Natural killer cell (primary cell): ENCODE measurements at regions not wholly inside any gene's neighbourhood (a gene's known extent, or its start where the extent isn't known, plus 50 kb on each side); places are given as distances from the start of the nearest gene placed in this dataset.

Experiments
- ATAC-seq, 3 donors: fragments of 150-1000 bp in 2 of 3; fragments of 200-7000 bp in 1 of 3; cut with Tn5 transposase; 1 replicate in 1 of 3; 2 replicates in 2 of 3; pipeline ENCODE4 v1.10.0; 2021; ENCODE audit warnings: mild to moderate bottlenecking in 2 of 3, moderate library complexity in 2 of 3
- DNase-seq, 2 donors: peaks; one replicate each; pipeline versions ENCODE4 v3.0.0 to v3.0.0-alpha.2; 2013 to 2021; ENCODE audit warnings: mixed read lengths in 1 of 2
- H3K27ac ChIP-seq: one replicate; pipeline ENCODE4 v1.5.1; 2013; ENCODE audit warnings: mild to moderate bottlenecking, low read length
- H3K27me3 ChIP-seq: one replicate; pipeline ENCODE4 v1.6.1; 2013; ENCODE audit warnings: low read length; ENCODE audit not compliant: control insufficient read depth, insufficient read depth
- H3K36me3 ChIP-seq: one replicate; pipeline ENCODE4 v1.6.1; 2013; ENCODE audit warnings: low read length; ENCODE audit not compliant: control insufficient read depth, insufficient read depth
- H3K4me1 ChIP-seq: one replicate; pipeline ENCODE4 v1.6.1; 2013; ENCODE audit warnings: low read length; ENCODE audit not compliant: control insufficient read depth, insufficient read depth
- H3K4me3 ChIP-seq: one replicate; pipeline ENCODE4 v1.5.1; 2013; ENCODE audit warnings: low read length
- H3K9me3 ChIP-seq: one replicate; pipeline ENCODE4 v1.6.1; 2013; ENCODE audit warnings: low read length; ENCODE audit not compliant: control insufficient read depth, insufficient read depth
- H3K27ac Mint-ChIP-seq, 2 donors: one replicate each; pipeline ENCODE4 v1.8.0; 2022; ENCODE audit warnings: mild to moderate bottlenecking in 2 of 2, mixed read lengths in 2 of 2, moderate library complexity in 1 of 2
- H3K27me3 Mint-ChIP-seq, 2 donors: one replicate each; pipeline ENCODE4 v1.8.0; 2022; ENCODE audit warnings: low read depth in 2 of 2, mixed read lengths in 2 of 2
- H3K36me3 Mint-ChIP-seq: one replicate; pipeline ENCODE4 v1.8.0; 2022; ENCODE audit warnings: mixed read lengths
- H3K4me1 Mint-ChIP-seq, 2 donors: one replicate each; pipeline ENCODE4 v1.8.0; 2022; ENCODE audit warnings: mixed read lengths in 2 of 2
- H3K4me3 Mint-ChIP-seq: one replicate; pipeline ENCODE4 v1.8.0; 2022; ENCODE audit warnings: mild to moderate bottlenecking, moderate library complexity, mixed read lengths
- H3K9me3 Mint-ChIP-seq, 2 donors: one replicate each; pipeline ENCODE4 v1.8.0; 2022; ENCODE audit warnings: mixed read lengths in 2 of 2
- WGBS: methylation state at CpG from one replicate; pipeline ENCODE4 v1.1.7; 2013; ENCODE audit warnings: missing lambda C conversion rate; ENCODE audit not compliant: insufficient coverage; 5-methylcytosine and 5-hydroxymethylcytosine counted together
- intact Hi-C: fragments of 100-400 bp; cut with micrococcal nuclease; formaldehyde crosslinking; loops from one replicate; pipeline ENCODE4 v1.14.2; 2022
- TF ChIP-seq, protein P1 (sequence below): fragments of 200-600 bp; IDR thresholded peaks from one replicate; pipeline ENCODE4 v1.8.0; 2022; ENCODE audit warnings: antibody characterized with exemption

DNA sequence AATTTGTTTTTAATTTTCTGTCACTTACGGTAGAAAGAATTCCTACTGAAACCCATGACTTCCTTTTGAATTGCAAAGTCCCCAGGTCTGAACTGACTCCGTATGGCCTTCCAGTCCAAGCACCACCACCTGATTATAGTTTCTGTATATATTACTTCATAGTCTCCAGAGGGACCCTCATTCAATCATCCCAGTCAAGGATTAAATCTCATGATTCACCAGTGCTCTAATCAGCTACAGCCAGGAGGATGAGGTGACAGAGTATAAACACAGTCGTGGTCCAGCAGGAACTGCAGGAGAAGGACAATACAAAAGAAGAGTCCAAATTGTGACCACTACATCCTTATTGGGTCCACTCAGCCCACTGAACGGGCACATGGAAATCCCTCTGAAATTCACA lies 418.9 kb upstream of the C16orf82 start:
- peaks cover 19 to 22% of the 10 kb centered on the region in 2 donors for H3K27me3 Mint-ChIP-seq
- Histone ChIP-seq H3K27ac (no peak overlapping the region), H3K9me3 (peaks cover 2% of the 10 kb centered on the region), H3K27me3 (peaks cover 2% of the 10 kb centered on the region), H3K36me3 (no peaks in the 10 kb centered on the region), H3K4me1 (peaks cover 8% of the 10 kb centered on the region), H3K4me3 (no peak overlapping the region)
- WGBS, result 64% methylated on average over 4 of the region's 4 CpGs
- no peaks in the 10 kb centered on the region for H3K9me3 Mint-ChIP-seq
- intact Hi-C loops, result loop anchor here (5.0 to 10.0 kb wide), 2 partner anchors 51 to 813 kb away; no protein-coding TSS in a partner anchor
- TF ChIP-seq, protein P1, sequence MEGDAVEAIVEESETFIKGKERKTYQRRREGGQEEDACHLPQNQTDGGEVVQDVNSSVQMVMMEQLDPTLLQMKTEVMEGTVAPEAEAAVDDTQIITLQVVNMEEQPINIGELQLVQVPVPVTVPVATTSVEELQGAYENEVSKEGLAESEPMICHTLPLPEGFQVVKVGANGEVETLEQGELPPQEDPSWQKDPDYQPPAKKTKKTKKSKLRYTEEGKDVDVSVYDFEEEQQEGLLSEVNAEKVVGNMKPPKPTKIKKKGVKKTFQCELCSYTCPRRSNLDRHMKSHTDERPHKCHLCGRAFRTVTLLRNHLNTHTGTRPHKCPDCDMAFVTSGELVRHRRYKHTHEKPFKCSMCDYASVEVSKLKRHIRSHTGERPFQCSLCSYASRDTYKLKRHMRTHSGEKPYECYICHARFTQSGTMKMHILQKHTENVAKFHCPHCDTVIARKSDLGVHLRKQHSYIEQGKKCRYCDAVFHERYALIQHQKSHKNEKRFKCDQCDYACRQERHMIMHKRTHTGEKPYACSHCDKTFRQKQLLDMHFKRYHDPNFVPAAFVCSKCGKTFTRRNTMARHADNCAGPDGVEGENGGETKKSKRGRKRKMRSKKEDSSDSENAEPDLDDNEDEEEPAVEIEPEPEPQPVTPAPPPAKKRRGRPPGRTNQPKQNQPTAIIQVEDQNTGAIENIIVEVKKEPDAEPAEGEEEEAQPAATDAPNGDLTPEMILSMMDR, result no peak
- H3K27ac Mint-ChIP-seq, result no peak overlapping the region
- ATAC-seq (no peak), DNase-seq (no peak)
- H3K4me3 Mint-ChIP-seq, result no peak overlapping the region
- H3K36me3 Mint-ChIP-seq, result no peaks in the 10 kb centered on the region
- peaks cover 6 to 10% of the 10 kb centered on the region in 2 donors for H3K4me1 Mint-ChIP-seq

DNA sequence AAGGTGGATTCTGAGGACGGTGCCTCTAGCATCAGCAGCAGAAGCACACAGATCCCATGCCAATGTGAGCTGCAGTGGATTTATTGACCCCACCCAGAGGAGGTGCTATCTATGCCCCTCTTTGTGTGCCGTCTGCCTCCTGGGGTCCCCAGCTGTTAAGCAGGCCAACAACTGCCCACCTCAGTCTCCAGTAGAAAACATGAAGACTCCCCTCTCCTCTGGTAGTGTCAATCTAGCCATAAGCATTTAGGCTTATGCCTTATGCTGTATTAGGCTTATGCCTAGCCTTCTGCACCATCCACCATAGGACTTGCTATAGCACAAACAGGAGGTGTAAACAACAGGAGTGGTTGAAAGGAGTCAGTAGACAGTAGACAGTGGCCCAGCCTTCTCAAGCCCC lies 417.9 kb upstream of the C16orf82 start:
- 50% methylated on average over 2 of the region's 2 CpGs for WGBS
- Mint-ChIP-seq H3K4me3 (no peak overlapping the region), H3K4me1 (peaks cover 6 to 10% of the 10 kb centered on the region in 2 donors), H3K9me3 (no peaks in the 10 kb centered on the region), H3K27ac (no peak overlapping the region), H3K36me3 (no peaks in the 10 kb centered on the region), H3K27me3 (peaks cover 14 to 19% of the 10 kb centered on the region in 2 donors)
- DNase-seq (no peak), ATAC-seq (no peak)
- Histone ChIP-seq H3K9me3 (peaks cover 2% of the 10 kb centered on the region), H3K27me3 (peaks cover 2% of the 10 kb centered on the region), H3K4me3 (no peak overlapping the region), H3K27ac (no peak overlapping the region), H3K36me3 (no peaks in the 10 kb centered on the region), H3K4me1 (peaks cover 8% of the 10 kb centered on the region)
- intact Hi-C loops, result loop anchor here (5.0 to 10.0 kb wide), 2 partner anchors 52 to 814 kb away; no protein-coding TSS in a partner anchor
- TF ChIP-seq, protein P1, result no peak

DNA sequence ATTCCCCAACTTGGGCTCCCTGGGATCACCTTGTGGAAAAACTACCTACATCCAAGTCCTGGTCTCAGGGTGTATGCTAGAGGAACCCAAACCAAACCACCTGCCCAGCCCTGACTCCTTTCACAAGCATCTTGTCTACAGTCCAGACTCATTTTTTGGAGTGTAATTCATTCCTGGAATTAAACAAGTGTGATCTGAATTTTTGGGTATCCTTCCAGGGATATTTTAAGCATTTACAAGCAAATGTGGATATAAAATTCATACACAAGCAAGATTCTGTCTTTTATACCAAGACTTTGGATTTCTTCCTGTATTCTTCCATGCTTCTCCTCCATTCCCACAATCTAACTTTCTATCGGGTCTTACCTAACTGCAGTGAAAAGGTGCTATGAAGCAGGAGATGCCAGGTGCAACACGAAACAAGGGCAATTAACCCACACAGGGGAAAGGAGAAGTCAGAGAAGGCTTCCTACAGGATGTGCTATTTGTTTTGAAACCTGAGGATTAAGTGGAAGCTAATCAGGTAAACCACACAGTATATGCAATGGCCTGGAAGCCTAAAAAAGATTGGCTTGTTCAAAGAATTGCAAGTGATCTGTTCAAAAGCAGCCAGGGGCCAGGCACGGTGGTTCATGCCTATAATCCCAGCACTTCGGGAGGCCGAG lies 417.2 kb upstream of the C16orf82 start:
- no peaks in the 10 kb centered on the region for H3K36me3 Mint-ChIP-seq
- peaks cover 13 to 21% of the 10 kb centered on the region in 2 donors for H3K27me3 Mint-ChIP-seq
- no peaks in the 10 kb centered on the region for H3K9me3 Mint-ChIP-seq
- DNase-seq (no peak), ATAC-seq (no peak)
- no peak overlapping the region for H3K27ac Mint-ChIP-seq
- WGBS, result 82% methylated on average over 4 of the region's 5 CpGs
- Histone ChIP-seq H3K36me3 (no peaks in the 10 kb centered on the region), H3K27me3 (peaks cover 2% of the 10 kb centered on the region), H3K9me3 (peaks cover 2% of the 10 kb centered on the region), H3K4me1 (peaks cover 8% of the 10 kb centered on the region), H3K27ac (no peak overlapping the region), H3K4me3 (no peak overlapping the region)
- H3K4me3 Mint-ChIP-seq, result no peak overlapping the region
- TF ChIP-seq, protein P1, result no peak
- intact Hi-C loops, result loop anchor here (5.0 to 10.0 kb wide), 2 partner anchors 52 to 815 kb away; no protein-coding TSS in a partner anchor
- H3K4me1 Mint-ChIP-seq, result peaks cover 6 to 10% of the 10 kb centered on the region in 2 donors

DNA sequence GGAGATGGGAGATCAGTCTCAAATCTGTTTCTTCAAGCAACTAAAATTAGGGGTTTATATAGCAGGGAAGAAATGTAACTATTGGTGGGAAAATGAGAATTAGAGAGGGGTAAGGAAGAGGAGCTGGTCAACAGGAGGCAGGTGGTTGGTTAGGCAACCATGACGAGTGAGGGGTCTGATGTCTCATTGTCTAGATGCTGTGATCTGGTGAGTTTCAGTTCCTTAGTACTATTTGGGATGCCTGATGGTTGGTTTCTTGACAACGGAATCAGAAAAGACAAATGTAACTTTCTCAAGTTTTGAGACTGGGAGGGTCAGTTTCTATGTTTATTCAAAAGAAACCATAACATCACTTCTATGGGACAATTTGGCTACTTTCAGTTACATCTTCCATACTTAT lies 415.3 kb upstream of the C16orf82 start:
- DNase-seq, result no peak
- H3K9me3 ChIP-seq, result no peaks in the 10 kb centered on the region
- TF ChIP-seq, protein P1, result no peak
- intact Hi-C loops, result no loop called here
- H3K4me3 ChIP-seq, result no peak overlapping the region
- H3K27ac Mint-ChIP-seq, result no peak overlapping the region
- H3K36me3 Mint-ChIP-seq, result no peaks in the 10 kb centered on the region
- no peak for ATAC-seq
- peaks cover 2% of the 10 kb centered on the region for H3K27me3 ChIP-seq
- no peaks in the 10 kb centered on the region for H3K4me1 ChIP-seq
- WGBS, result 84% methylated on average over 2 of the region's 2 CpGs
- H3K4me1 Mint-ChIP-seq, result no peaks in the 10 kb centered on the region
- H3K27ac ChIP-seq, result no peak overlapping the region
- H3K4me3 Mint-ChIP-seq, result no peak overlapping the region
- H3K36me3 ChIP-seq, result no peaks in the 10 kb centered on the region
- peaks cover 14 to 39% of the 10 kb centered on the region in 2 donors for H3K27me3 Mint-ChIP-seq
- H3K9me3 Mint-ChIP-seq, result no peaks in the 10 kb centered on the region
